GM12878 (cell line): ENCODE measurements at regions not wholly inside any gene's neighbourhood (a gene's known extent, or its start where the extent isn't known, plus 50 kb on each side); places are given as distances from the start of the nearest gene placed in this dataset.

Source experiments
- ATAC-seq: fragments of 200-7000 bp; cut with Tn5 transposase; 3 replicates; pipeline ENCODE4 v1.9.1; 2020; ENCODE audit warnings: mild to moderate bottlenecking, moderate library complexity
- BruUV-seq: library from RNA; stranded (reverse); fragments of 400-500 nt; replicated peaks from 2 replicates; lab custom pipeline; 2021; lab: Mats Ljungman, UMichigan
- CTCF ChIA-PET: fragments of 300-600 bp; sonication (Branson Sonifier 250); formaldehyde crosslinking; extraction: SDS; loops from one replicate; lab custom pipeline; 2021; ENCODE audit warnings: inconsistent platforms; lab: Yijun Ruan, JAX
- POLR2A ChIA-PET: fragments of 350-600 bp; formaldehyde crosslinking; extraction: SDS; loops from one replicate; lab custom pipeline; 2021; ENCODE audit warnings: inconsistent platforms; lab: Charles Lee
- RAD21 ChIA-PET: fragments of 300-600 bp; sonication (Branson Sonifier 250); formaldehyde crosslinking; loops from one replicate; lab custom pipeline; 2023; ENCODE audit warnings: antibody characterized with exemption; ENCODE audit not compliant: unreplicated experiment; lab: Charles Lee
- SMC1A ChIA-PET: fragments of 300-600 bp; sonication (Branson Sonifier 250); formaldehyde crosslinking; loops from one replicate; lab custom pipeline; 2023; ENCODE audit not compliant: unreplicated experiment, uncharacterized antibody; lab: Charles Lee
- DNase-seq: peaks from one replicate; pipeline ENCODE4 v3.0.0-alpha.2; 2011; ENCODE audit warnings: low read depth, low spot score
- FAIRE-seq: peaks from 3 replicates; lab custom pipeline; 2011; peaks lifted over from hg19 to GRCh38; lab: Jason Lieb, UNC
- H2AFZ ChIP-seq: 2 replicates; pipeline ENCODE4 v1.6.0; 2011; ENCODE audit warnings: low read depth, low read length, control low read depth; ENCODE audit not compliant: control insufficient read depth
- H3K27ac ChIP-seq: 2 replicates; pipeline ENCODE4 v1.5.1; 2011; ENCODE audit warnings: control low read depth; ENCODE audit not compliant: control insufficient read depth, insufficient read depth
- H3K27me3 ChIP-seq, 2 experiments: replicated peaks in 1 of 2; 2 replicates each; pipeline versions ENCODE4 v1.6.0 to v1.6.1; 2011; ENCODE audit warnings: low read length in 1 of 2; ENCODE audit not compliant: control insufficient read depth in 2 of 2, insufficient read depth in 2 of 2
- H3K36me3 ChIP-seq, 2 experiments: 2 replicates each; pipeline ENCODE4 v1.5.1; 2011; ENCODE audit warnings: low read length in 1 of 2; ENCODE audit not compliant: control insufficient read depth in 2 of 2, insufficient read depth in 2 of 2
- H3K4me1 ChIP-seq: 2 replicates; pipeline ENCODE4 v1.6.1; 2011; ENCODE audit warnings: mild to moderate bottlenecking, low read length, moderate library complexity, mixed read lengths; ENCODE audit not compliant: control insufficient read depth, insufficient read depth
- H3K4me2 ChIP-seq: 2 replicates; pipeline ENCODE4 v1.6.0; 2011; ENCODE audit warnings: control low read depth; ENCODE audit not compliant: control insufficient read depth, insufficient read depth
- H3K4me3 ChIP-seq: fragments of 200-600 bp; sonication (generic); 2 replicates; pipeline ENCODE4 v1.5.1; 2016
- H3K79me2 ChIP-seq: 2 replicates; pipeline ENCODE4 v1.6.0; 2011; ENCODE audit warnings: low read length; ENCODE audit not compliant: control insufficient read depth, insufficient read depth
- H3K9ac ChIP-seq: 2 replicates; pipeline ENCODE4 v1.8.0; 2011; ENCODE audit warnings: low read length, control low read depth, mixed read lengths; ENCODE audit not compliant: control insufficient read depth, insufficient read depth
- H3K9me3 ChIP-seq: replicated peaks from 3 replicates; pipeline ENCODE4 v1.5.1; 2011; ENCODE audit warnings: mild to moderate bottlenecking, low read length; ENCODE audit not compliant: control insufficient read depth, insufficient read depth
- H4K20me1 ChIP-seq: 2 replicates; pipeline ENCODE4 v1.6.0; 2011; ENCODE audit not compliant: control insufficient read depth, insufficient read depth
- HDAC6 ChIP-seq: fragments of 200-600 bp; sonication (generic); IDR thresholded peaks from one replicate; pipeline ENCODE4 v1.8.0; 2017; ENCODE audit warnings: antibody characterized with exemption; ENCODE audit not compliant: unreplicated experiment
- IKZF1 ChIP-seq: fragments of 450-650 bp; conservative IDR thresholded peaks from 2 replicates; pipeline ENCODE4 v1.6.1; 2017; ENCODE audit warnings: antibody characterized with exemption, mild to moderate bottlenecking
- LARP7 ChIP-seq: fragments of 450-650 bp; IDR thresholded peaks from 2 replicates; pipeline ENCODE4 v1.6.1; 2017; ENCODE audit warnings: mild to moderate bottlenecking
- PAX8 ChIP-seq: fragments of 450-650 bp; IDR thresholded peaks from 2 replicates; pipeline ENCODE4 v1.6.1; 2017; ENCODE audit warnings: mild to moderate bottlenecking, moderate library complexity
- PML ChIP-seq: IDR thresholded peaks from 2 replicates; pipeline ENCODE4 v1.6.1; 2012; ENCODE audit warnings: low read length, inconsistent platforms
- POLR2AphosphoS2 ChIP-seq: IDR thresholded peaks from 2 replicates; pipeline ENCODE4 v1.6.1; 2011; ENCODE audit warnings: low read depth, mild to moderate bottlenecking, low read length, improper control_type of control experiment, moderate library complexity
- RUNX3 ChIP-seq: IDR thresholded peaks from 2 replicates; pipeline ENCODE4 v1.6.1; 2012; ENCODE audit warnings: low read length, inconsistent platforms
- SREBF2 ChIP-seq: IDR thresholded peaks from 2 replicates; pipeline ENCODE4 v1.6.1; 2012; ENCODE audit warnings: mild to moderate bottlenecking, low read length
- SRF ChIP-seq, 2 experiments: IDR thresholded peaks; 2 replicates each; pipeline ENCODE4 v1.6.1; 2011; ENCODE audit warnings: low read depth in 2 of 2, low read length in 2 of 2, mild to moderate bottlenecking in 1 of 2, moderate library complexity in 1 of 2
- ZNF384 ChIP-seq: IDR thresholded peaks from 2 replicates; pipeline ENCODE4 v1.6.1; 2012; ENCODE audit warnings: low read depth, mild to moderate bottlenecking, low read length, improper control_type of control experiment, borderline replicate concordance
- WGBS: methylation state at CpG from one replicate; pipeline ENCODE4 v1.1.6; 2016; ENCODE audit warnings: low lambda C conversion rate; ENCODE audit not compliant: insufficient replicate concordance, insufficient coverage; ENCODE audit errors: missing lambda C conversion rate; 5-methylcytosine and 5-hydroxymethylcytosine counted together
- in situ Hi-C: fragments of 300-500 bp; cut with MboI; formaldehyde crosslinking; loops from 9 replicates; pipeline ENCODE4 v1.14.3; 2018; ENCODE audit warnings: mixed read lengths
- intact Hi-C: fragments of 100-400 bp; cut with micrococcal nuclease; formaldehyde crosslinking; loops from one replicate; pipeline ENCODE4 v1.14.2; 2022; ENCODE audit not compliant: unreplicated experiment
- TF ChIP-seq, protein P1 (sequence below): IDR thresholded peaks from 2 replicates; pipeline ENCODE4 v1.6.1; 2011; ENCODE audit warnings: borderline replicate concordance, low read depth, mild to moderate bottlenecking, moderate library complexity, mixed read lengths, low read length; ENCODE audit not compliant: insufficient read depth; ENCODE audit errors: extremely low read length
- TF ChIP-seq, protein P2 (sequence below): fragments of 450-650 bp; IDR thresholded peaks from 2 replicates; pipeline ENCODE4 v1.6.1; 2018; ENCODE audit warnings: borderline replicate concordance, mild to moderate bottlenecking; ENCODE audit not compliant: partially characterized antibody

- ChIA-PET SMC1A (no interaction called here), RAD21 (interaction anchor here (0.8 kb wide), 1 partner anchor 36 kb away, joined by 3 read pairs; no protein-coding TSS in a partner anchor), POLR2A (no interaction called here), CTCF (no interaction called here)
- Histone ChIP-seq H3K27ac (no peak overlapping the region), H4K20me1 (no peaks in the 10 kb centered on the region), H3K36me3 (no peaks in the 10 kb centered on the region), H3K4me1 (no peaks in the 10 kb centered on the region), H3K79me2 (no peaks in the 10 kb centered on the region), H3K27me3 (no peaks in the 10 kb centered on the region; a peak in 2 of 4 replicates), H3K4me3 (no peak overlapping the region), H3K4me2 (no peak overlapping the region), H3K9ac (no peak overlapping the region), H3K9me3 (no peaks in the 10 kb centered on the region), H2AFZ (no peak overlapping the region)
- DNase-seq (no peak), FAIRE-seq (no peak), ATAC-seq (no peak)
- 32% methylated on average over 2 of the region's 2 CpGs for WGBS
- in situ Hi-C loops (no loop called here), intact Hi-C loops (no loop called here)
- TF ChIP-seq HDAC6 (no peak), IKZF1 (no peak), SRF (IDR thresholded peaks at IDR 0.05; ENCODE audit: low read depth in 2 of 2, low read length in 2 of 2) (no peak), PML (no peak), RUNX3 (no peak), LARP7 (no peak), SREBF2 (no peak), PAX8 (no peak), POLR2AphosphoS2 (no peak), ZNF384 (no peak)
- TF ChIP-seq, protein P1, sequence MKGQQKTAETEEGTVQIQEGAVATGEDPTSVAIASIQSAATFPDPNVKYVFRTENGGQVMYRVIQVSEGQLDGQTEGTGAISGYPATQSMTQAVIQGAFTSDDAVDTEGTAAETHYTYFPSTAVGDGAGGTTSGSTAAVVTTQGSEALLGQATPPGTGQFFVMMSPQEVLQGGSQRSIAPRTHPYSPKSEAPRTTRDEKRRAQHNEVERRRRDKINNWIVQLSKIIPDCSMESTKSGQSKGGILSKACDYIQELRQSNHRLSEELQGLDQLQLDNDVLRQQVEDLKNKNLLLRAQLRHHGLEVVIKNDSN: no peak
- TF ChIP-seq, protein P2, sequence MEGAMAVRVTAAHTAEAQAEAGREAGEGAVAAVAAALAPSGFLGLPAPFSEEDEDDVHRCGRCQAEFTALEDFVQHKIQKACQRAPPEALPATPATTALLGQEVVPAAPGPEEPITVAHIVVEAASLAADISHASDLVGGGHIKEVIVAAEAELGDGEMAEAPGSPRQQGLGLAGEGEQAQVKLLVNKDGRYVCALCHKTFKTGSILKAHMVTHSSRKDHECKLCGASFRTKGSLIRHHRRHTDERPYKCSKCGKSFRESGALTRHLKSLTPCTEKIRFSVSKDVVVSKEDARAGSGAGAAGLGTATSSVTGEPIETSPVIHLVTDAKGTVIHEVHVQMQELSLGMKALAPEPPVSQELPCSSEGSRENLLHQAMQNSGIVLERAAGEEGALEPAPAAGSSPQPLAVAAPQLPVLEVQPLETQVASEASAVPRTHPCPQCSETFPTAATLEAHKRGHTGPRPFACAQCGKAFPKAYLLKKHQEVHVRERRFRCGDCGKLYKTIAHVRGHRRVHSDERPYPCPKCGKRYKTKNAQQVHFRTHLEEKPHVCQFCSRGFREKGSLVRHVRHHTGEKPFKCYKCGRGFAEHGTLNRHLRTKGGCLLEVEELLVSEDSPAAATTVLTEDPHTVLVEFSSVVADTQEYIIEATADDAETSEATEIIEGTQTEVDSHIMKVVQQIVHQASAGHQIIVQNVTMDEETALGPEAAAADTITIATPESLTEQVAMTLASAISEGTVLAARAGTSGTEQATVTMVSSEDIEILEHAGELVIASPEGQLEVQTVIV: no peak
- no TSS peak for BruUV-seq
Observed at GRCh38 chr3:124177071-124177470, 185.1 kb upstream of the ROPN1 start.
